OCI-LY1 (cell line): ENCODE measurements at regions not wholly inside any gene's neighbourhood (a gene's known extent, or its start where the extent isn't known, plus 50 kb on each side); places are given as distances from the start of the nearest gene placed in this dataset.

Source experiments
- EZH2 ChIP-seq: fragments of 200-600 bp; sonication (generic), shearing (Covaris generic); IDR thresholded peaks from 2 replicates; pipeline ENCODE4 v1.8.0; 2017; ENCODE audit warnings: borderline replicate concordance, mixed run types, mild to moderate bottlenecking, antibody characterized with exemption, low read length, moderate library complexity, mixed read lengths
- TF ChIP-seq, protein P1 (sequence below): fragments of 200-600 bp; sonication (generic), shearing (Covaris generic); IDR thresholded peaks from 2 replicates; pipeline ENCODE4 v1.5.1; 2017; ENCODE audit warnings: mild to moderate bottlenecking, antibody characterized with exemption, low read length, moderate library complexity, mixed read lengths

DNA sequence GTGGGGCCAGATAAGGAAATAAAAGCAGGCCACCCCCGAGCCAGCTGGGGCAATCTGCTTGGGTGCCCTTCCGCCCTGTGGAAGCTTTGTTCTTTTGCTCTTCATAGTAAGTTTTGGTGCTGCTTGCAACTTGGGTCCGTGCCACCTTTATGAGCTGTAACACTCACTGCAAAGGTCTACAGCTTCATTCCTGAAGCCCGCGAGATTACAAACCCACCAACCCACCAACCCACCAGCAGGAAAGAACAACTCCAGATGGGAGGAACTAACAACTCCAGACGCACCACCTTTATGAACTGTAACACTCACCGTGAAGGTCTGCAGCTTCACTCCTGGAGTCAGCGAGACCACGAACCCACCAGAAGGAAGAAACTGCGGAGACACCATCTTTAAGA lies 84.2 kb upstream of the ARRDC4 start:
- TF ChIP-seq, protein P1, sequence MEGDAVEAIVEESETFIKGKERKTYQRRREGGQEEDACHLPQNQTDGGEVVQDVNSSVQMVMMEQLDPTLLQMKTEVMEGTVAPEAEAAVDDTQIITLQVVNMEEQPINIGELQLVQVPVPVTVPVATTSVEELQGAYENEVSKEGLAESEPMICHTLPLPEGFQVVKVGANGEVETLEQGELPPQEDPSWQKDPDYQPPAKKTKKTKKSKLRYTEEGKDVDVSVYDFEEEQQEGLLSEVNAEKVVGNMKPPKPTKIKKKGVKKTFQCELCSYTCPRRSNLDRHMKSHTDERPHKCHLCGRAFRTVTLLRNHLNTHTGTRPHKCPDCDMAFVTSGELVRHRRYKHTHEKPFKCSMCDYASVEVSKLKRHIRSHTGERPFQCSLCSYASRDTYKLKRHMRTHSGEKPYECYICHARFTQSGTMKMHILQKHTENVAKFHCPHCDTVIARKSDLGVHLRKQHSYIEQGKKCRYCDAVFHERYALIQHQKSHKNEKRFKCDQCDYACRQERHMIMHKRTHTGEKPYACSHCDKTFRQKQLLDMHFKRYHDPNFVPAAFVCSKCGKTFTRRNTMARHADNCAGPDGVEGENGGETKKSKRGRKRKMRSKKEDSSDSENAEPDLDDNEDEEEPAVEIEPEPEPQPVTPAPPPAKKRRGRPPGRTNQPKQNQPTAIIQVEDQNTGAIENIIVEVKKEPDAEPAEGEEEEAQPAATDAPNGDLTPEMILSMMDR = no peak
- TF ChIP-seq EZH2 = no peak
